Sigmoid colon (tissue), 6 donors: ENCODE measurements at regions not wholly inside any gene's neighbourhood (a gene's known extent, or its start where the extent isn't known, plus 50 kb on each side); places are given as distances from the start of the nearest gene placed in this dataset.

ENCODE experiments used
- DNase-seq: peaks from one replicate; pipeline ENCODE4 v3.0.0-alpha.2; 2019
- H3K27ac ChIP-seq, 4 donors: fragments of 200-600 bp; sonication (generic); one replicate each; pipeline ENCODE4 v1.5.1; 2016 to 2019; ENCODE audit warnings: mild to moderate bottlenecking in 1 of 4
- H3K27me3 ChIP-seq, 3 donors: fragments of 200-600 bp; sonication (generic); one replicate each; pipeline ENCODE4 v1.5.1; 2019; ENCODE audit warnings: mild to moderate bottlenecking in 1 of 3
- H3K36me3 ChIP-seq, 4 donors: fragments of 200-600 bp; sonication (generic); one replicate each; pipeline ENCODE4 v1.5.1; 2016 to 2019
- H3K4me1 ChIP-seq, 4 donors: fragments of 200-600 bp; sonication (generic); one replicate each; pipeline ENCODE4 v1.5.1; 2017 to 2019
- H3K4me3 ChIP-seq, 4 donors: fragments of 200-600 bp; sonication (generic); one replicate each; pipeline ENCODE4 v1.5.1; 2017 to 2019; ENCODE audit warnings: mild to moderate bottlenecking in 2 of 4, moderate library complexity in 1 of 4
- H3K9me3 ChIP-seq, 4 donors: fragments of 200-600 bp in 3 of 4; sonication (generic) in 3 of 4; one replicate each; pipeline versions ENCODE4 v1.5.1 to v1.6.1; 2013 to 2019
- EP300 ChIP-seq, 4 donors: sonication (generic); formaldehyde crosslinking; IDR thresholded peaks; one replicate each; pipeline ENCODE4 v1.6.1; 2017; ENCODE audit warnings: antibody characterized with exemption in 4 of 4
- POLR2A ChIP-seq, 2 donors: fragments of 450-650 bp; IDR thresholded peaks; one replicate each; pipeline ENCODE4 v1.6.1; 2016; ENCODE audit warnings: antibody characterized with exemption in 2 of 2, mild to moderate bottlenecking in 2 of 2, moderate library complexity in 2 of 2
- POLR2AphosphoS5 ChIP-seq, 4 donors: sonication (generic); formaldehyde crosslinking; IDR thresholded peaks; one replicate each; pipeline ENCODE4 v1.6.1; 2017; ENCODE audit warnings: antibody characterized with exemption in 4 of 4
- WGBS, 2 donors: extraction: QIAGEN DNeasy Blood & Tissue Kit; methylation state at CpG; one replicate each; pipeline ENCODE4 v1.1.7; 2013; 5-methylcytosine and 5-hydroxymethylcytosine counted together
- intact Hi-C: fragments of 100-400 bp; cut with DNase I; formaldehyde crosslinking; loops from one replicate; pipeline ENCODE4 v1.15.1; 2023
- TF ChIP-seq, protein P1 (sequence below), 4 experiments: fragments of 450-650 bp in 3 of 4; fragments of 200-600 bp in 1 of 4; IDR thresholded peaks; one replicate each; pipeline ENCODE4 v1.5.1; 2016 to 2019; ENCODE audit warnings: antibody characterized with exemption in 4 of 4, mild to moderate bottlenecking in 3 of 4, moderate library complexity in 2 of 4
- donor health status: healthy with polysubstance abuse.
- donor health status: healthy.

- no peak overlapping the region for H3K27ac ChIP-seq
- H3K9me3 ChIP-seq: no peaks in the 10 kb centered on the region
- H3K4me1 ChIP-seq: peaks cover 0 to 15% (median 12%) of the 10 kb centered on the region in 4 donors
- no peaks in the 10 kb centered on the region for H3K27me3 ChIP-seq
- no peak for DNase-seq
- no peaks in the 10 kb centered on the region for H3K36me3 ChIP-seq
- TF ChIP-seq, protein P1, sequence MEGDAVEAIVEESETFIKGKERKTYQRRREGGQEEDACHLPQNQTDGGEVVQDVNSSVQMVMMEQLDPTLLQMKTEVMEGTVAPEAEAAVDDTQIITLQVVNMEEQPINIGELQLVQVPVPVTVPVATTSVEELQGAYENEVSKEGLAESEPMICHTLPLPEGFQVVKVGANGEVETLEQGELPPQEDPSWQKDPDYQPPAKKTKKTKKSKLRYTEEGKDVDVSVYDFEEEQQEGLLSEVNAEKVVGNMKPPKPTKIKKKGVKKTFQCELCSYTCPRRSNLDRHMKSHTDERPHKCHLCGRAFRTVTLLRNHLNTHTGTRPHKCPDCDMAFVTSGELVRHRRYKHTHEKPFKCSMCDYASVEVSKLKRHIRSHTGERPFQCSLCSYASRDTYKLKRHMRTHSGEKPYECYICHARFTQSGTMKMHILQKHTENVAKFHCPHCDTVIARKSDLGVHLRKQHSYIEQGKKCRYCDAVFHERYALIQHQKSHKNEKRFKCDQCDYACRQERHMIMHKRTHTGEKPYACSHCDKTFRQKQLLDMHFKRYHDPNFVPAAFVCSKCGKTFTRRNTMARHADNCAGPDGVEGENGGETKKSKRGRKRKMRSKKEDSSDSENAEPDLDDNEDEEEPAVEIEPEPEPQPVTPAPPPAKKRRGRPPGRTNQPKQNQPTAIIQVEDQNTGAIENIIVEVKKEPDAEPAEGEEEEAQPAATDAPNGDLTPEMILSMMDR (IDR thresholded peaks at IDR 0.05): no peak
- TF ChIP-seq POLR2AphosphoS5 (IDR thresholded peaks at IDR 0.05): no peak
- intact Hi-C loops: no loop called here
- H3K4me3 ChIP-seq: no peak overlapping the region
Observed at GRCh38 chr6:904994-905393, 212.1 kb upstream of the EXOC2 start.

- Histone ChIP-seq H3K4me1 (peaks cover 0 to 15% (median 12%) of the 10 kb centered on the region in 4 donors), H3K27me3 (no peaks in the 10 kb centered on the region), H3K9me3 (no peaks in the 10 kb centered on the region), H3K36me3 (no peaks in the 10 kb centered on the region), H3K27ac (no peak overlapping the region), H3K4me3 (no peak overlapping the region)
- WGBS, 2 donors: 80 to 82% methylated on average over 6 of the region's 6 CpGs
- no peak for DNase-seq
- no peak for TF ChIP-seq POLR2AphosphoS5 (IDR thresholded peaks at IDR 0.05)
- no peak for TF ChIP-seq EP300 (IDR thresholded peaks at IDR 0.05)
- intact Hi-C loops: no loop called here
Observed at GRCh38 chr6:903761-904160, 210.8 kb upstream of the EXOC2 start.

GRCh38 chr6:901696-902460 lies 208.9 kb upstream of the EXOC2 start:
- Histone ChIP-seq H3K36me3 (no peaks in the 10 kb centered on the region), H3K4me3 (no peak overlapping the region), H3K4me1 (peaks cover 0 to 15% (median 12%) of the 10 kb centered on the region in 4 donors), H3K9me3 (no peaks in the 10 kb centered on the region), H3K27ac (no peak overlapping the region), H3K27me3 (no peaks in the 10 kb centered on the region)
- intact Hi-C loops: no loop called here
- WGBS, 2 donors: 27 to 54% methylated on average over 9 of the region's 9 CpGs
- TF ChIP-seq EP300 (IDR thresholded peaks at IDR 0.05) (no peak), POLR2AphosphoS5 (IDR thresholded peaks at IDR 0.05) (peak in 1 of 4 donors; percentile 12)
- DNase-seq: no peak

- TF ChIP-seq POLR2AphosphoS5 (IDR thresholded peaks at IDR 0.05) (no peak), POLR2A (IDR thresholded peaks at IDR 0.05) (no peak)
- TF ChIP-seq, protein P1 (IDR thresholded peaks at IDR 0.05): no peak
- Histone ChIP-seq H3K9me3 (no peaks in the 10 kb centered on the region), H3K4me3 (no peak overlapping the region), H3K4me1 (peaks cover 0 to 15% (median 12%) of the 10 kb centered on the region in 4 donors), H3K27me3 (no peaks in the 10 kb centered on the region), H3K36me3 (no peaks in the 10 kb centered on the region), H3K27ac (no peak overlapping the region)
- intact Hi-C loops: no loop called here
- WGBS, 2 donors: 45 to 62% methylated on average over 24 of the region's 24 CpGs
- no peak for DNase-seq
Observed at GRCh38 chr6:900716-901605, 208.0 kb upstream of the EXOC2 start.

GRCh38 chr6:897528-898207 lies 204.7 kb upstream of the EXOC2 start:
- no peak overlapping the region for H3K27ac ChIP-seq

More at GRCh38 chr6:897528-898207, 204.7 kb upstream of the EXOC2 start:
- peaks cover 0 to 15% (median 12%) of the 10 kb centered on the region in 4 donors for H3K4me1 ChIP-seq
- TF ChIP-seq, protein P1 (IDR thresholded peaks at IDR 0.05): no peak
- TF ChIP-seq POLR2AphosphoS5 (IDR thresholded peaks at IDR 0.05): no peak
- TF ChIP-seq EP300 (IDR thresholded peaks at IDR 0.05): no peak
- TF ChIP-seq POLR2A (IDR thresholded peaks at IDR 0.05): no peak
- no peaks in the 10 kb centered on the region for H3K27me3 ChIP-seq
- WGBS, 2 donors: 72 to 87% methylated on average over 12 of the region's 12 CpGs
- DNase-seq: no peak
- intact Hi-C loops: no loop called here
- no peaks in the 10 kb centered on the region for H3K9me3 ChIP-seq
- no peak overlapping the region for H3K4me3 ChIP-seq
- no peaks in the 10 kb centered on the region for H3K36me3 ChIP-seq
